ENCODE measurements at regions not wholly inside any gene's neighbourhood (a gene's known extent, or its start where the extent isn't known, plus 50 kb on each side); places are given as distances from the start of the nearest gene placed in this dataset.

GRCh38 chr17:73760439-73760758 is 116.2 kb upstream of the SDK2 start:
- no peak for TF ChIP-seq CTCF (IDR thresholded peaks at IDR 0.05)
- no peak for TF ChIP-seq POLR2A (IDR thresholded peaks at IDR 0.05)

All from lower leg skin (tissue), 3 donors.